HEK293 (cell line): ENCODE measurements at regions not wholly inside any gene's neighbourhood (a gene's known extent, or its start where the extent isn't known, plus 50 kb on each side); places are given as distances from the start of the nearest gene placed in this dataset.

Experiments
- CTCF ChIA-PET: fragments of 350-600 bp; formaldehyde crosslinking; extraction: SDS; loops from one replicate; lab custom pipeline; 2021; ENCODE audit warnings: antibody characterized with exemption; lab: Yijun Ruan, JAX
- POLR2A ChIA-PET: fragments of 300-600 bp; formaldehyde crosslinking; extraction: SDS; loops from one replicate; lab custom pipeline; 2020; ENCODE audit warnings: antibody characterized with exemption, inconsistent platforms; lab: Yijun Ruan, JAX
- H3K27ac ChIP-seq: fragments of 200-500 bp; sonication (Bioruptor generic); 2 replicates; pipeline ENCODE4 v1.5.1; 2014; ENCODE audit warnings: low read depth, low read length, control low read depth, inconsistent platforms; ENCODE audit errors: extremely low read depth
- H3K36me3 ChIP-seq, 2 experiments: fragments of 200-500 bp in 1 of 2; sonication (Bioruptor generic) in 1 of 2; 1 replicate in 1 of 2; 2 replicates in 1 of 2; pipeline ENCODE4 v1.5.1; 2014 to 2017; ENCODE audit warnings: inconsistent platforms in 2 of 2, low read length in 2 of 2; ENCODE audit not compliant: control insufficient read depth in 2 of 2, insufficient read depth in 1 of 2
- H3K4me1 ChIP-seq: fragments of 200-500 bp; sonication (Bioruptor generic); 2 replicates; pipeline ENCODE4 v1.5.1; 2014; ENCODE audit warnings: mild to moderate bottlenecking, low read length, inconsistent platforms; ENCODE audit not compliant: control insufficient read depth, insufficient read depth
- H3K4me3 ChIP-seq: 2 replicates; pipeline ENCODE4 v1.5.1; 2011; ENCODE audit warnings: low read depth, mild to moderate bottlenecking, control low read depth, low read length, moderate library complexity
- H3K9me3 ChIP-seq: fragments of 200-500 bp; sonication (Bioruptor generic); 2 replicates; pipeline ENCODE4 v1.5.1; 2014; ENCODE audit warnings: low read depth, low read length, inconsistent platforms; ENCODE audit not compliant: control insufficient read depth, insufficient read depth
- BCL11A ChIP-seq: fragments of 450-650 bp; formaldehyde crosslinking; IDR thresholded peaks from 2 replicates; pipeline ENCODE4 v1.5.1; 2016; ENCODE audit warnings: low read depth, missing biosample characterization, missing genetic modification characterization
- BCL11B ChIP-seq: fragments of 450-650 bp; formaldehyde crosslinking; IDR thresholded peaks from 2 replicates; pipeline ENCODE4 v1.5.1; 2016; ENCODE audit warnings: low read depth, missing biosample characterization, missing genetic modification characterization
- GLIS2 ChIP-seq: fragments of 450-650 bp; formaldehyde crosslinking; IDR thresholded peaks from 2 replicates; pipeline ENCODE4 v1.5.1; 2016; ENCODE audit warnings: missing biosample characterization, missing genetic modification characterization
- REST ChIP-seq: fragments of 450-650 bp; formaldehyde crosslinking; IDR thresholded peaks from 2 replicates; pipeline ENCODE4 v1.5.1; 2016; ENCODE audit warnings: missing biosample characterization, missing genetic modification characterization
- SCRT1 ChIP-seq: fragments of 450-650 bp; formaldehyde crosslinking; IDR thresholded peaks from 2 replicates; pipeline ENCODE4 v1.5.1; 2016; ENCODE audit warnings: missing biosample characterization, missing genetic modification characterization, borderline replicate concordance
- TRIM28 ChIP-seq: IDR thresholded peaks from 2 replicates; pipeline ENCODE4 v1.6.1; 2011; ENCODE audit warnings: low read length, control low read depth, borderline replicate concordance
- ZBTB10 ChIP-seq: fragments of 450-650 bp; formaldehyde crosslinking; IDR thresholded peaks from 2 replicates; pipeline ENCODE4 v1.5.1; 2016; ENCODE audit warnings: missing biosample characterization, missing genetic modification characterization
- ZFP41 ChIP-seq: fragments of 450-650 bp; formaldehyde crosslinking; IDR thresholded peaks from 2 replicates; pipeline ENCODE4 v1.5.1; 2016; ENCODE audit warnings: missing biosample characterization, missing genetic modification characterization, borderline replicate concordance
- ZNF10 ChIP-seq: fragments of 450-650 bp; formaldehyde crosslinking; IDR thresholded peaks from 2 replicates; pipeline ENCODE4 v1.5.1; 2017; ENCODE audit warnings: missing biosample characterization, missing genetic modification characterization
- ZNF132 ChIP-seq: fragments of 450-650 bp; formaldehyde crosslinking; IDR thresholded peaks from 2 replicates; pipeline ENCODE4 v1.5.1; 2017; ENCODE audit warnings: missing biosample characterization, missing genetic modification characterization, borderline replicate concordance
- ZNF133 ChIP-seq: fragments of 450-650 bp; formaldehyde crosslinking; IDR thresholded peaks from 2 replicates; pipeline ENCODE4 v1.5.1; 2016; ENCODE audit warnings: missing biosample characterization, missing genetic modification characterization
- ZNF140 ChIP-seq: fragments of 450-650 bp; formaldehyde crosslinking; IDR thresholded peaks from 2 replicates; pipeline ENCODE4 v1.5.1; 2016; ENCODE audit warnings: missing biosample characterization, missing genetic modification characterization
- ZNF184 ChIP-seq: fragments of 450-650 bp; IDR thresholded peaks from 2 replicates; pipeline ENCODE4 v1.5.1; 2018; ENCODE audit warnings: missing biosample characterization, mild to moderate bottlenecking, missing genetic modification characterization
- ZNF26 ChIP-seq: fragments of 450-650 bp; formaldehyde crosslinking; IDR thresholded peaks from 2 replicates; pipeline ENCODE4 v1.5.1; 2016; ENCODE audit warnings: missing biosample characterization, missing genetic modification characterization
- ZNF426 ChIP-seq: fragments of 450-650 bp; formaldehyde crosslinking; IDR thresholded peaks from 2 replicates; pipeline ENCODE4 v1.5.1; 2017; ENCODE audit warnings: missing biosample characterization, missing genetic modification characterization, mild to moderate bottlenecking, inconsistent platforms, moderate library complexity
- ZNF658 ChIP-seq: fragments of 450-650 bp; formaldehyde crosslinking; IDR thresholded peaks from 2 replicates; pipeline ENCODE4; 2016; ENCODE audit warnings: missing biosample characterization, missing genetic modification characterization
- ZNF660 ChIP-seq: fragments of 450-650 bp; IDR thresholded peaks from 2 replicates; pipeline ENCODE4 v1.5.1; 2018; ENCODE audit warnings: missing biosample characterization, mild to moderate bottlenecking, missing genetic modification characterization
- ZXDB ChIP-seq: fragments of 450-650 bp; formaldehyde crosslinking; IDR thresholded peaks from 2 replicates; pipeline ENCODE4 v1.5.1; 2016; ENCODE audit warnings: missing biosample characterization, missing genetic modification characterization
- TF ChIP-seq, protein P1 (sequence below): fragments of 450-650 bp; formaldehyde crosslinking; IDR thresholded peaks from 2 replicates; pipeline ENCODE4 v1.5.1; 2017; ENCODE audit warnings: missing biosample characterization, mild to moderate bottlenecking, missing genetic modification characterization, moderate library complexity

DNA sequence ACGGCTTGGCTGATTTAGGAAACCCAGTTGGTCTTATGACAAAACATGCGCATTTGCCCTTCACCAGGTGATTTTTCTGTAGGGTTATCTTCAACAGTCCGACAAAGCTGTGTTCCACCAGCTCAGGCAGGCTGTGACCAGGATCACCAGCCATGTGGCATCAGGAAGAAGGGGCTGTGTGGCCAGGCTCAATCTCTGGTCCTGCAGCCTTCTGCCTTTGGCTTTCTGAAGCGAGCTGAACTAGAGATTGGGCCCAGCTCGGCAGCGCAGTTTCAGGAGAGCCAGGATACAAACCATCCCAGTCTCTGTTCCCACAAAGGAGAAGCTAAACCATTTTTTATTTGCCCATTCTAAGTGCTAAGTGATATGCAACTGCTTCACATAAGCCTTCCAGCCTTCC is 282.3 kb downstream of the SOX11 start:
- CTCF ChIA-PET, result no interaction called here
- Histone ChIP-seq H3K4me3 (no peak overlapping the region), H3K27ac (no peak overlapping the region), H3K9me3 (no peaks in the 10 kb centered on the region), H3K36me3 (no peaks in the 10 kb centered on the region), H3K4me1 (no peaks in the 10 kb centered on the region)
- POLR2A ChIA-PET, result no interaction called here
- TF ChIP-seq ZNF140, result no peak

DNA sequence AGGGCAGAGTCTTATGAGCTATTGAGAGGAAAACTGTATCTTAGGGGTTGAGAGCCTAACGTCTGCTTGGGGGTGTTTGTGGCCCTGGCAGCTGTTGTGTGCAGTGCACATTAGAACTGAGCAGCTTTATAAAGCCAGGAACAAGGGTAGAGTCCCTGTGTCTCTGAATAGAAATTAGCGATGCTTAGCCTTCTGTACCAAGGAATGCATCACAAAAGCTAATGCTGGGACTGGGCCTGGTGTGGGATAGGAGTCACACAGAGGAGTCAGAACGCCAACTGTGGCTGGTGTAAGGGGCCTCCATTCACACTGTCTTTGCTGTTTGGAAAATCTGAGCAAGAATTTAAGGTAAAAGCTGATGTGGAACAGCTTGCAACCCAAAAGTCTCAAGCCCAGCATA is 283.2 kb downstream of the SOX11 start:
- POLR2A ChIA-PET, result no interaction called here

DNA sequence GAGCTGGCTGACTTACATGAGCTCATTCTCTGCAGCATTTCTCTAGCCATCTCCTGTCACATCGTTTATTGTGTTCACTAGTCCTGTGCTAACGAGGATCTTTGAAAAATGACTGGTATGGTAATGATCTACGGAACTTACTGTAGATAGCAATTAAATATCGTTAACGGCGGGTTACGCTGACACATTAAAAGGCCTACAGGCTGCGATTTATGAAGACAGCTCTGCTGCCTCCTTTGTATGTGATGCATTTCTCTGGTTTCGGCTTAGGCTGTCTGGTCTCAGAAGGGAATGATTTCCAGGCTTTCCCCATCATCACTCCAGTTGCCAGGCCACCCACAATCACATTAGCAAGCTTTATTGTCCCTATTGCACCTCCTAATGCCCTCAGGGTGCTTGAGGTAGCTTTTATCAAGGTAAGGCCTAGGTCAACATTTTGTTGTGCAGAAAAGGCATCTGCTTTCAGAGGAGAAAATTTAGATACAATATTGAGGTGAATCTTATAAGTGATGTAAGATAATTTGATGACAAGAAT is 284.4 kb downstream of the SOX11 start:
- Histone ChIP-seq H3K4me3 (no peak overlapping the region), H3K36me3 (no peaks in the 10 kb centered on the region), H3K27ac (no peak overlapping the region), H3K4me1 (no peaks in the 10 kb centered on the region), H3K9me3 (no peaks in the 10 kb centered on the region)
- CTCF ChIA-PET, result interaction anchor here (1.2 kb wide), 1 partner anchor 154 kb away, joined by 4 read pairs; no protein-coding TSS in a partner anchor
- POLR2A ChIA-PET, result no interaction called here
- TF ChIP-seq BCL11B (tag by site-specific recombination) (no peak), GLIS2 (tag by site-specific recombination) (no peak), BCL11A (tag by site-specific recombination) (no peak), ZNF26 (tag by site-specific recombination) (no peak), ZNF132 (tag by site-specific recombination) (no peak), ZXDB (tag by site-specific recombination) (no peak), ZNF184 (tag by site-specific recombination) (no peak), ZFP41 (no peak), TRIM28 (no peak)
- TF ChIP-seq, protein P1, sequence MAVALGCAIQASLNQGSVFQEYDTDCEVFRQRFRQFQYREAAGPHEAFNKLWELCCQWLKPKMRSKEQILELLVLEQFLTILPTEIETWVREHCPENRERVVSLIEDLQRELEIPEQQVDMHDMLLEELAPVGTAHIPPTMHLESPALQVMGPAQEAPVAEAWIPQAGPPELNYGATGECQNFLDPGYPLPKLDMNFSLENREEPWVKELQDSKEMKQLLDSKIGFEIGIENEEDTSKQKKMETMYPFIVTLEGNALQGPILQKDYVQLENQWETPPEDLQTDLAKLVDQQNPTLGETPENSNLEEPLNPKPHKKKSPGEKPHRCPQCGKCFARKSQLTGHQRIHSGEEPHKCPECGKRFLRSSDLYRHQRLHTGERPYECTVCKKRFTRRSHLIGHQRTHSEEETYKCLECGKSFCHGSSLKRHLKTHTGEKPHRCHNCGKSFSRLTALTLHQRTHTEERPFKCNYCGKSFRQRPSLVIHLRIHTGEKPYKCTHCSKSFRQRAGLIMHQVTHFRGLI (tag by site-specific recombination), result no peak

More for the DNA sequence above, 283.2 kb downstream of the SOX11 start:
- no peaks in the 10 kb centered on the region for H3K36me3 ChIP-seq
- H3K4me1 ChIP-seq, result no peaks in the 10 kb centered on the region
- H3K4me3 ChIP-seq, result no peak overlapping the region
- no peak overlapping the region for H3K27ac ChIP-seq
- no peaks in the 10 kb centered on the region for H3K9me3 ChIP-seq
- CTCF ChIA-PET, result interaction anchor here (0.6 kb wide), 1 partner anchor 1677 kb away, joined by 3 read pairs; no protein-coding TSS in a partner anchor
- no peak for TF ChIP-seq ZNF10 (tag by site-specific recombination)
- no peak for TF ChIP-seq ZNF658
- TF ChIP-seq ZNF426 (tag by site-specific recombination), result no peak
- no peak for TF ChIP-seq SCRT1
- TF ChIP-seq REST (tag by site-specific recombination), result no peak
- no peak for TF ChIP-seq TRIM28
- TF ChIP-seq ZNF660, result no peak
- no peak for TF ChIP-seq ZNF133 (tag by site-specific recombination)
- no peak for TF ChIP-seq ZBTB10 (tag by site-specific recombination)
